Bronchial epithelial cell (primary cell): ENCODE measurements at regions not wholly inside any gene's neighbourhood (a gene's known extent, or its start where the extent isn't known, plus 50 kb on each side); places are given as distances from the start of the nearest gene placed in this dataset.

Experiments
- DNase-seq: peaks from one replicate; pipeline ENCODE4 v3.0.0-alpha.2; 2010; ENCODE audit warnings: low read depth
- FAIRE-seq: peaks from 2 replicates; lab custom pipeline; 2011; peaks lifted over from hg19 to GRCh38; lab: Jason Lieb, UNC
- H3K27me3 ChIP-seq: 2 replicates; pipeline ENCODE4 v1.5.1; 2011; ENCODE audit warnings: low read length; ENCODE audit not compliant: control insufficient read depth, insufficient read depth
- H3K36me3 ChIP-seq: 2 replicates; pipeline ENCODE4 v1.5.1; 2011; ENCODE audit warnings: low read length; ENCODE audit not compliant: control insufficient read depth, insufficient read depth
- H3K4me3 ChIP-seq: 2 replicates; pipeline ENCODE4 v1.5.1; 2011; ENCODE audit warnings: mild to moderate bottlenecking, low read depth, low read length, control low read depth
- TF ChIP-seq, protein P1 (sequence below): IDR thresholded peaks from 2 replicates; pipeline ENCODE4 v1.5.1; 2011; ENCODE audit warnings: mild to moderate bottlenecking, moderate library complexity, low read length, control low read depth, inconsistent platforms; ENCODE audit not compliant: insufficient read depth, severe bottlenecking

DNA sequence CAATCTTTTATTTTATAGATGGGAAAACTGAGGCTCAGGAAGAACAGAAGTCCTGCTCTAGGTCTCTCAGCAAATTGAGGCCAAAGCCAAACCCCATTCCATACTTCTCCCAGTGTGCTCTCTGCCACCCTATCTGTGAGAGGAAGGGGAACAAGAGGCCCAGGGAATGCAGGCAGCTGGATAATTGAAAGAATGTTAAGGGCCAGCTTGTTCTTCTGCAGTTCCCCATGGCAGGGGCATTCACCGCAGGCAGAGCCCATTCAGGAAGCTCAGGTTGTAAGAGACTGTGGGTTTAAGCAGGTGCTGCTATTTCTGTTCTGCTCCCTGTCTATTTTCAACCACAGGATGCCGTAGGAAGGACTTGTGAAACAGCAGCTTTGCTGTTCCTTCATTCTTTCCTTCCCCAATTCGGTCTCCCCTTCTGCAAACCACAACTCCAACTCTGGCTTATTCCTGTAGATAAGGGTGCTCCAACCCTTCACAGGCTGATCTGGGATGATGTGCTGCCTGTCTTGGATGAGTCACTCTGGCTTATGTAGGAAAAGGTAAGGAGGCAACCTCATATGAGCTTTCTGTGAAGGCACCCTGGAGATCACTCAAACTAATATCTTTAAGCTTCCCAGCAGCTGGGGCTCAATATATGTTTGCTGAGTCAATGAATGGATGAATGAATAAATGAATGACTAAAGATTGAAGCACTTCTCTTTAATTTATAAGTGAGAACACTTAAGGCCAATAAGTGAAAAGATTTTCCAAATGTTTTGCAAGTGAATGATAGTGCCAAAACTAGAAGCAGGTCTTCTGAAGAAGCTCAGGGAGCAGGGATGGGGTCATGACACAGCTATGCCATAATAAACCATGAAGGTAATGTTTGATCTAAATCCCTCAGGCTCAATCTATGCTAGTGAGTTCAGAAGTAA lies 377.6 kb downstream of the BRINP1 start:
- Histone ChIP-seq H3K36me3 (no peaks in the 10 kb centered on the region), H3K27me3 (no peaks in the 10 kb centered on the region), H3K4me3 (no peak overlapping the region)
- TF ChIP-seq, protein P1, sequence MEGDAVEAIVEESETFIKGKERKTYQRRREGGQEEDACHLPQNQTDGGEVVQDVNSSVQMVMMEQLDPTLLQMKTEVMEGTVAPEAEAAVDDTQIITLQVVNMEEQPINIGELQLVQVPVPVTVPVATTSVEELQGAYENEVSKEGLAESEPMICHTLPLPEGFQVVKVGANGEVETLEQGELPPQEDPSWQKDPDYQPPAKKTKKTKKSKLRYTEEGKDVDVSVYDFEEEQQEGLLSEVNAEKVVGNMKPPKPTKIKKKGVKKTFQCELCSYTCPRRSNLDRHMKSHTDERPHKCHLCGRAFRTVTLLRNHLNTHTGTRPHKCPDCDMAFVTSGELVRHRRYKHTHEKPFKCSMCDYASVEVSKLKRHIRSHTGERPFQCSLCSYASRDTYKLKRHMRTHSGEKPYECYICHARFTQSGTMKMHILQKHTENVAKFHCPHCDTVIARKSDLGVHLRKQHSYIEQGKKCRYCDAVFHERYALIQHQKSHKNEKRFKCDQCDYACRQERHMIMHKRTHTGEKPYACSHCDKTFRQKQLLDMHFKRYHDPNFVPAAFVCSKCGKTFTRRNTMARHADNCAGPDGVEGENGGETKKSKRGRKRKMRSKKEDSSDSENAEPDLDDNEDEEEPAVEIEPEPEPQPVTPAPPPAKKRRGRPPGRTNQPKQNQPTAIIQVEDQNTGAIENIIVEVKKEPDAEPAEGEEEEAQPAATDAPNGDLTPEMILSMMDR: no peak
- FAIRE-seq (peak; percentile 68), DNase-seq (no peak)

DNA sequence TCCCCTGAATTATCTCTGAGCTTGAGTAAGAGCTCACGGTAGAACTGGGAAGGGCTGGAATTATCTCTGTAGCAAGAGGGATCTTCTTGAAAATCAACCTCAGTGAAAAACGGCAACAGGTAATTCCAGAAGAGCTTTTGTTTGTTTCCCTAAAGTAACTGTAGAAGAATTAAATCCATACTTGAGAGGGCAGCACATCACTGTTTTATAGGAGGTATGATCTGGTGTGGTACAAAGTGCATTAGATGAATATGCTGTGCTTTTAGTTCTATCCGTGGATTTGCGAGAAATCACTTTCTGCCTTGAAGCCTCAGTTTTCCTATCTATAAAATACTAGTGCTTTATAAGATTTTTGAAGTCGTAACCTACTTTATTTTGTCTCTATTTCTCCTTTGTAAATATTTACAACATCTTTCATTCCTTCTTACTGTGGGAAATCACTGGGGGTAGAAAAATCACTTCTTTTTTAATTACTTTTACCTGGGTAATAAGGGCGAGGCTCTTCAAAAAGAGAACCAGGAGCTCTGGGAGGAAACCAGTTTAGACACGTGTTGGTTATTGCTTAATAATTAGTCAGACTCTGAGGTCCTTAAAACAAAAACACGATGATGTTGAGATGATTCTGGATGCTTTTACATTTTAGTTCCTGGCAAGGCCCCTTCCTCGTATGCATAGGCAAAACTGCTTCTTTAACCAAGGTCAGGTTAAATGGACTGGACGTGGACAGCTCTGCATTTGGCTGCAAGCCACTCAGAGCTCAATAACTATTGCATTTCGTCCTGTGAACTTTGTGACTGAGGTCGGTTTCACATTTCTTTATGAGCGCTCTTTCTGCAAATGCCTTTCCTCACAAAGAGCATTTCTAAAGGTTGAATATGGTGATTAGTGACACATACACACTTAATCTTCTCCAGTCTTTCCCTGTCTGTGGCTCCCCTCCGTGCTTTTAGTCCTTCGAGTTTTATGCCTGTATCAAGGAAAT lies 376.1 kb downstream of the BRINP1 start:
- Histone ChIP-seq H3K36me3 (no peaks in the 10 kb centered on the region), H3K27me3 (no peaks in the 10 kb centered on the region), H3K4me3 (no peak overlapping the region)
- FAIRE-seq (no peak), DNase-seq (peak; percentile 32)
- TF ChIP-seq, protein P1: no peak

DNA sequence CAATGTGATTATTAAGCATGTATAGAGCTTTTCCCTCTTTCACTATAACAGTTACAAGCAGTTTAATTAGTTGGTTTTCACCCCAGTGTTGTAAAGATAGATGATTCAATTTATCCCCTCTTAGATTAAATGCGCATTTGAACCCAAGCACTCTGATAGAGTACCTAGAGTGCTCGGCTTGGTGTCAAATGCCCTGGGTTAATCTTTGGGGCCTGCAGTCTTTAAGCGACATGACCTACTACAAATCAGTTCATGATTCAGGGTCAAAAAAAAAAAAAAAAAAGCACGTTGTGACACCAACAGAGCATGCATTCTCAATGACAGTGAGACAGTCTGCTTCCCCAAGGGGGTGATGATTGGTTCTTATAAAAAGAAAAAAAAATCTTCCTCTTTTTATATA lies 375.3 kb downstream of the BRINP1 start:
- no peak for FAIRE-seq
- Histone ChIP-seq H3K4me3 (no peak overlapping the region), H3K27me3 (no peaks in the 10 kb centered on the region), H3K36me3 (no peaks in the 10 kb centered on the region)
- TF ChIP-seq, protein P1: no peak
- no peak for DNase-seq

DNA sequence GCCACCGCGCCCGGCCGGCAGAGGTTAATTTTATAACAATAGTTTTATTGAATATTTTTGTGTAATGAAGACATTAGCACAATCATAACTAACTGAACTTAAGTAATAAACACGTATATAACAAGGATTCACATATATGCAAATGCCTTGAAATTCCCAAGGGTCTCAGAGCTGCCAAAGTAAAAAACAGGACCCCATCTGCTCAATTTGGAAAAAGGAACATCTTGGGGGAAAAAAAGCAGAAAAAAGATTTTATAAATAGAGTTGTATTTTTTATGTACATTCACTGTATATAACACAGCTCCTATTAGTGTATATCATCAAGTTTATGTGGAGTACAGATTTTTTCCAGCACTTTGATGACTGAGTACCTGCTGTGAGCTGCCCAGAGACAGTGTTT lies 366.7 kb downstream of the BRINP1 start:
- FAIRE-seq: no peak

DNA sequence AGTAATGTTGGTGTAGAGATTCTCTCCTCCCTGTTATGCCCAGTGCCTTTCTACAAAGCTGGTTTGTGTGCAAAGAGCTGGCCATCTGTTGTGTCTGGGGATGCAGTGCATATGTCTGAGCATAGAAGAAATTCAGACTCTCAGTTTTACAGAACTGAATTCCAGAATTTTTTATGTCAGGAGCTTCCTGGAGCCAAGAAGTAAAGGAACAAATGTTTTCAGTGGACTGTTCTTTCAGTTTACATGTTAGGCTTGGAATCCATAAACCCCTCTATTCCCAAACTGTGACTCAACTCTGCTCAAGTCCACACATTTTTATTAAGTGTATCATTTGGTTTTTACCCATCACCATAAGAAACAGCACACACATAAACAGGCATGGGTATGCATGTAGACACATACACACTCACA lies 366.0 kb downstream of the BRINP1 start:
- DNase-seq (no peak), FAIRE-seq (no peak)
- H3K36me3 ChIP-seq: no peaks in the 10 kb centered on the region
- H3K4me3 ChIP-seq: no peak overlapping the region
- no peaks in the 10 kb centered on the region for H3K27me3 ChIP-seq
- TF ChIP-seq, protein P1: no peak

More for the DNA sequence above, 366.7 kb downstream of the BRINP1 start:
- H3K4me3 ChIP-seq: no peak overlapping the region
- no peaks in the 10 kb centered on the region for H3K36me3 ChIP-seq
- no peaks in the 10 kb centered on the region for H3K27me3 ChIP-seq
- DNase-seq: no peak
- TF ChIP-seq, protein P1: no peak
